GM12878 (cell line): ENCODE measurements at regions not wholly inside any gene's neighbourhood (a gene's known extent, or its start where the extent isn't known, plus 50 kb on each side); places are given as distances from the start of the nearest gene placed in this dataset.

ENCODE experiments used
- ATAC-seq: fragments of 200-7000 bp; cut with Tn5 transposase; 3 replicates; pipeline ENCODE4 v1.9.1; 2020; ENCODE audit warnings: mild to moderate bottlenecking, moderate library complexity
- BruUV-seq: library from RNA; stranded (reverse); fragments of 400-500 nt; replicated peaks from 2 replicates; lab custom pipeline; 2021; lab: Mats Ljungman, UMichigan
- CTCF ChIA-PET: fragments of 300-600 bp; sonication (Branson Sonifier 250); formaldehyde crosslinking; extraction: SDS; loops from one replicate; lab custom pipeline; 2021; ENCODE audit warnings: inconsistent platforms; lab: Yijun Ruan, JAX
- POLR2A ChIA-PET: fragments of 350-600 bp; formaldehyde crosslinking; extraction: SDS; loops from one replicate; lab custom pipeline; 2021; ENCODE audit warnings: inconsistent platforms; lab: Charles Lee
- RAD21 ChIA-PET: fragments of 300-600 bp; sonication (Branson Sonifier 250); formaldehyde crosslinking; loops from one replicate; lab custom pipeline; 2023; ENCODE audit warnings: antibody characterized with exemption; ENCODE audit not compliant: unreplicated experiment; lab: Charles Lee
- SMC1A ChIA-PET: fragments of 300-600 bp; sonication (Branson Sonifier 250); formaldehyde crosslinking; loops from one replicate; lab custom pipeline; 2023; ENCODE audit not compliant: unreplicated experiment, uncharacterized antibody; lab: Charles Lee
- DNase-seq: peaks from one replicate; pipeline ENCODE4 v3.0.0-alpha.2; 2011; ENCODE audit warnings: low read depth, low spot score
- FAIRE-seq: peaks from 3 replicates; lab custom pipeline; 2011; peaks lifted over from hg19 to GRCh38; lab: Jason Lieb, UNC
- H2AFZ ChIP-seq: 2 replicates; pipeline ENCODE4 v1.6.0; 2011; ENCODE audit warnings: low read depth, low read length, control low read depth; ENCODE audit not compliant: control insufficient read depth
- H3K27ac ChIP-seq: 2 replicates; pipeline ENCODE4 v1.5.1; 2011; ENCODE audit warnings: control low read depth; ENCODE audit not compliant: control insufficient read depth, insufficient read depth
- H3K27me3 ChIP-seq, 2 experiments: replicated peaks in 1 of 2; 2 replicates each; pipeline versions ENCODE4 v1.6.0 to v1.6.1; 2011; ENCODE audit warnings: low read length in 1 of 2; ENCODE audit not compliant: control insufficient read depth in 2 of 2, insufficient read depth in 2 of 2
- H3K36me3 ChIP-seq, 2 experiments: 2 replicates each; pipeline ENCODE4 v1.5.1; 2011; ENCODE audit warnings: low read length in 1 of 2; ENCODE audit not compliant: control insufficient read depth in 2 of 2, insufficient read depth in 2 of 2
- H3K4me1 ChIP-seq: 2 replicates; pipeline ENCODE4 v1.6.1; 2011; ENCODE audit warnings: mild to moderate bottlenecking, low read length, moderate library complexity, mixed read lengths; ENCODE audit not compliant: control insufficient read depth, insufficient read depth
- H3K4me2 ChIP-seq: 2 replicates; pipeline ENCODE4 v1.6.0; 2011; ENCODE audit warnings: control low read depth; ENCODE audit not compliant: control insufficient read depth, insufficient read depth
- H3K4me3 ChIP-seq: fragments of 200-600 bp; sonication (generic); 2 replicates; pipeline ENCODE4 v1.5.1; 2016
- H3K79me2 ChIP-seq: 2 replicates; pipeline ENCODE4 v1.6.0; 2011; ENCODE audit warnings: low read length; ENCODE audit not compliant: control insufficient read depth, insufficient read depth
- H3K9ac ChIP-seq: 2 replicates; pipeline ENCODE4 v1.8.0; 2011; ENCODE audit warnings: low read length, control low read depth, mixed read lengths; ENCODE audit not compliant: control insufficient read depth, insufficient read depth
- H3K9me3 ChIP-seq: replicated peaks from 3 replicates; pipeline ENCODE4 v1.5.1; 2011; ENCODE audit warnings: mild to moderate bottlenecking, low read length; ENCODE audit not compliant: control insufficient read depth, insufficient read depth
- H4K20me1 ChIP-seq: 2 replicates; pipeline ENCODE4 v1.6.0; 2011; ENCODE audit not compliant: control insufficient read depth, insufficient read depth
- ETV6 ChIP-seq, 2 experiments: fragments of 450-650 bp in 1 of 2; IDR thresholded peaks in 1 of 2; conservative IDR thresholded peaks in 1 of 2; 2 replicates each; pipeline ENCODE4 v1.6.1; 2014; ENCODE audit warnings: antibody characterized with exemption in 1 of 2, borderline replicate concordance in 1 of 2, low read depth in 1 of 2, mild to moderate bottlenecking in 1 of 2, moderate library complexity in 1 of 2
- EZH2 ChIP-seq: IDR thresholded peaks from 2 replicates; pipeline ENCODE4 v1.6.1; 2012; ENCODE audit warnings: low read depth, mild to moderate bottlenecking, control low read depth, inconsistent platforms, low read length, borderline replicate concordance; ENCODE audit not compliant: control insufficient read depth
- POU2F2 ChIP-seq: IDR thresholded peaks from 3 replicates; pipeline ENCODE4 v1.6.1; 2011; ENCODE audit warnings: low read depth, mild to moderate bottlenecking, low read length, borderline replicate concordance
- RAD21 ChIP-seq: IDR thresholded peaks from 2 replicates; pipeline ENCODE4 v1.6.1; 2011; ENCODE audit warnings: mild to moderate bottlenecking, low read depth, low read length, moderate library complexity; ENCODE audit not compliant: insufficient read depth
- in situ Hi-C: fragments of 300-500 bp; cut with MboI; formaldehyde crosslinking; loops from 9 replicates; pipeline ENCODE4 v1.14.3; 2018; ENCODE audit warnings: mixed read lengths
- intact Hi-C: fragments of 100-400 bp; cut with micrococcal nuclease; formaldehyde crosslinking; loops from one replicate; pipeline ENCODE4 v1.14.2; 2022; ENCODE audit not compliant: unreplicated experiment
- TF ChIP-seq, protein P1 (sequence below): IDR thresholded peaks from 2 replicates; pipeline ENCODE4 v1.6.1; 2011; ENCODE audit warnings: low read depth, mild to moderate bottlenecking, low read length, moderate library complexity, borderline replicate concordance; ENCODE audit errors: extremely low read depth
- TF ChIP-seq, protein P2 (sequence below): fragments of 150-350 bp; IDR thresholded peaks from 2 replicates; pipeline ENCODE4 v1.6.1; 2016; ENCODE audit warnings: low read depth, low read length

GRCh38 chr20:39632757-39633156, 670.6 kb downstream of the DHX35 start:
- no peaks in the 10 kb centered on the region for H3K36me3 ChIP-seq
- H3K9me3 ChIP-seq: no peaks in the 10 kb centered on the region
- ATAC-seq (no peak), DNase-seq (no peak), FAIRE-seq (no peak)
- no peak for TF ChIP-seq ETV6 (conservative IDR thresholded peaks at IDR 0.05 in 1 of 2, IDR thresholded peaks at IDR 0.05 in 1 of 2; ENCODE audit: borderline replicate concordance in 1 of 2, low read depth in 1 of 2)
- TF ChIP-seq POU2F2: no peak
- TF ChIP-seq EZH2: no peak
- TF ChIP-seq RAD21: no peak
- TF ChIP-seq, protein P1, sequence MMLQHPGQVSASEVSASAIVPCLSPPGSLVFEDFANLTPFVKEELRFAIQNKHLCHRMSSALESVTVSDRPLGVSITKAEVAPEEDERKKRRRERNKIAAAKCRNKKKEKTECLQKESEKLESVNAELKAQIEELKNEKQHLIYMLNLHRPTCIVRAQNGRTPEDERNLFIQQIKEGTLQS: no peak
- TF ChIP-seq, protein P2, sequence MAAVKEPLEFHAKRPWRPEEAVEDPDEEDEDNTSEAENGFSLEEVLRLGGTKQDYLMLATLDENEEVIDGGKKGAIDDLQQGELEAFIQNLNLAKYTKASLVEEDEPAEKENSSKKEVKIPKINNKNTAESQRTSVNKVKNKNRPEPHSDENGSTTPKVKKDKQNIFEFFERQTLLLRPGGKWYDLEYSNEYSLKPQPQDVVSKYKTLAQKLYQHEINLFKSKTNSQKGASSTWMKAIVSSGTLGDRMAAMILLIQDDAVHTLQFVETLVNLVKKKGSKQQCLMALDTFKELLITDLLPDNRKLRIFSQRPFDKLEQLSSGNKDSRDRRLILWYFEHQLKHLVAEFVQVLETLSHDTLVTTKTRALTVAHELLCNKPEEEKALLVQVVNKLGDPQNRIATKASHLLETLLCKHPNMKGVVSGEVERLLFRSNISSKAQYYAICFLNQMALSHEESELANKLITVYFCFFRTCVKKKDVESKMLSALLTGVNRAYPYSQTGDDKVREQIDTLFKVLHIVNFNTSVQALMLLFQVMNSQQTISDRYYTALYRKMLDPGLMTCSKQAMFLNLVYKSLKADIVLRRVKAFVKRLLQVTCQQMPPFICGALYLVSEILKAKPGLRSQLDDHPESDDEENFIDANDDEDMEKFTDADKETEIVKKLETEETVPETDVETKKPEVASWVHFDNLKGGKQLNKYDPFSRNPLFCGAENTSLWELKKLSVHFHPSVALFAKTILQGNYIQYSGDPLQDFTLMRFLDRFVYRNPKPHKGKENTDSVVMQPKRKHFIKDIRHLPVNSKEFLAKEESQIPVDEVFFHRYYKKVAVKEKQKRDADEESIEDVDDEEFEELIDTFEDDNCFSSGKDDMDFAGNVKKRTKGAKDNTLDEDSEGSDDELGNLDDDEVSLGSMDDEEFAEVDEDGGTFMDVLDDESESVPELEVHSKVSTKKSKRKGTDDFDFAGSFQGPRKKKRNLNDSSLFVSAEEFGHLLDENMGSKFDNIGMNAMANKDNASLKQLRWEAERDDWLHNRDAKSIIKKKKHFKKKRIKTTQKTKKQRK: no peak
- in situ Hi-C loops (no loop called here), intact Hi-C loops (no loop called here)
- no peak overlapping the region for H2AFZ ChIP-seq
- CTCF ChIA-PET: interaction anchor here (0.6 kb wide), 1 partner anchor 136 kb away, joined by 3 read pairs; no protein-coding TSS in a partner anchor
- no TSS peak for BruUV-seq
- no peak overlapping the region for H3K4me3 ChIP-seq
- H3K27ac ChIP-seq: no peak overlapping the region
- H3K9ac ChIP-seq: no peak overlapping the region
- H3K4me2 ChIP-seq: no peak overlapping the region
- SMC1A ChIA-PET: no interaction called here
- no peaks in the 10 kb centered on the region for H3K27me3 ChIP-seq
- POLR2A ChIA-PET: no interaction called here
- RAD21 ChIA-PET: no interaction called here
- no peaks in the 10 kb centered on the region for H4K20me1 ChIP-seq
- no peaks in the 10 kb centered on the region for H3K4me1 ChIP-seq
- no peaks in the 10 kb centered on the region for H3K79me2 ChIP-seq
